ENCODE measurements at regions not wholly inside any gene's neighbourhood (a gene's known extent, or its start where the extent isn't known, plus 50 kb on each side); places are given as distances from the start of the nearest gene placed in this dataset.

GRCh38 chr9:111232997-111233790 lies 96.8 kb downstream of the OR2K2 start:
- TF ChIP-seq CTCF (IDR thresholded peaks at IDR 0.05; ENCODE audit: low read depth, low read length, poor library complexity, severe bottlenecking) (no peak), EZH2phosphoT487 (IDR thresholded peaks at IDR 0.05; ENCODE audit: borderline replicate concordance, low read length) (no peak)
